OCI-LY1 (cell line): ENCODE measurements at regions not wholly inside any gene's neighbourhood (a gene's known extent, or its start where the extent isn't known, plus 50 kb on each side); places are given as distances from the start of the nearest gene placed in this dataset.
A peak's percentile ranks its signal among the peaks of the same experiment; 100 is the strongest.

Source experiments
- CTCF ChIP-seq: fragments of 200-600 bp; sonication (generic), shearing (Covaris generic); IDR thresholded peaks from 2 replicates; pipeline ENCODE4 v1.5.1; 2017; ENCODE audit warnings: mild to moderate bottlenecking, antibody characterized with exemption, low read length, moderate library complexity, mixed read lengths
- EZH2 ChIP-seq: fragments of 200-600 bp; sonication (generic), shearing (Covaris generic); IDR thresholded peaks from 2 replicates; pipeline ENCODE4 v1.8.0; 2017; ENCODE audit warnings: borderline replicate concordance, mixed run types, mild to moderate bottlenecking, antibody characterized with exemption, low read length, moderate library complexity, mixed read lengths

- peak; percentile 98 for TF ChIP-seq CTCF
- TF ChIP-seq EZH2, result no peak
Measured at GRCh38 chr19:28633319-28634018, 579.5 kb downstream of the UQCRFS1 start.
